Skin of body (tissue), 1 donor: ENCODE measurements at regions not wholly inside any gene's neighbourhood (a gene's known extent, or its start where the extent isn't known, plus 50 kb on each side); places are given as distances from the start of the nearest gene placed in this dataset.

Source experiments
- DNase-seq: peaks from one replicate; lab custom pipeline; 2025; lab: John Stamatoyannopoulos, UW

- DNase-seq: no peak
Measured at GRCh38 chr3:135736740-135737139, 228.8 kb upstream of the PPP2R3A start.

DNA sequence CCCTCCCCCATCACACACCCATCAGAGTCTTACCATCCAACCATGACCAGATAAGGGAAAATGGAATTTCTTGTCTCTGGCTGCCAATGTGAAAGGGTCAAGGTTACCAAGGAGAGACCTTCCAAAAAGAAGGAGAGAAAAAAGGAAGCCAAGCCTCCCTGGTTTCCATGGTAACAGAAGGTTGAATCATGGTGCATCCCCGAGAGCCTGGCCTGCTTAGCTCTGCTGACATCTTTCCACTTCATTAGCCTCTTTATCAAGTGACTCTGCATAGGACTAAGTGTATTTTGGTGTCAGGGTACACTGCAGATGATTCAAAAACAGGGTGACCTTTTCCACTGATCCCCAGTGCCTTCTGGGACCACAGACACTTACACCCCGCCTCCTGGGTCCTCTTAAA is 225.7 kb upstream of the PPP2R3A start:
- no peak for DNase-seq

DNA sequence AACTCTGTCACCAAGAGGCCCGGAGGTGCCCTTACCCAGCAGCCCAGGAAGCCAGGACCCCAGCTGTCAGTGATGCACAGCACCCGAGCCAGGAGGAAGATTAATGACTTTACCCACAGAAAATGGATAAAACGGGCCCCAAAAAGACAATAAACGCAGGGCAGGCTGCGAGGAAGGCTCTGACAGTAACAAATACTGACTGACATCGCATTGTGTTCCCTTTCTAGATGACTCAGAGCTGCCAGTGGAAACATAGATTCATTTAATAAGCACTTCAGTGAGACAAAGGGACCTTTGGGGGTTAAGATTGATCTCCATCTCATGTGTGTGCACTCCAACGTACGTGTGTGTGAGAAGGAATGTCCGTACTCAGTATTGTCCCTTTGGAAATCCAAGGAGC is 225.3 kb upstream of the PPP2R3A start:
- DNase-seq: no peak

GRCh38 chr3:135740751-135741150 is 224.8 kb upstream of the PPP2R3A start:
- no peak for DNase-seq

DNA sequence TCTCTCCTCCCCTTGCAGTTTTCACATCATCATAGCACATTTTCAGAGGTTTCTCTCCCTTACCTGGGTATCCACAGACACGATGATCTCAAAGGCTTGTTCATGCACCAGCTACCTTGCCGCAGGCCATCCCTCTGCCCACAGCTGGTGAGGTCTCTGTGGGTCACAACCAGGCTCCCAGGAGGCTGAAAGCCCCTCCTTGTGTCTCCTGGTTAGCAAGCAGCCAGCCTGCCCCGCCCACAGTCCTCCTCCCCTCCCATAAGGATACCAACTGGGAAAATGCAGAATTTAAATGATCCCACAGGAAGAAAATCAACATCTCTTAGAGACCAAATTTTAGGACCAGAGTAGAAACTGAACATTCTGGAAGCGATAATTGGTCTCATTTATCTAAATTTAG is 213.5 kb upstream of the PPP2R3A start:
- DNase-seq: no peak

DNA sequence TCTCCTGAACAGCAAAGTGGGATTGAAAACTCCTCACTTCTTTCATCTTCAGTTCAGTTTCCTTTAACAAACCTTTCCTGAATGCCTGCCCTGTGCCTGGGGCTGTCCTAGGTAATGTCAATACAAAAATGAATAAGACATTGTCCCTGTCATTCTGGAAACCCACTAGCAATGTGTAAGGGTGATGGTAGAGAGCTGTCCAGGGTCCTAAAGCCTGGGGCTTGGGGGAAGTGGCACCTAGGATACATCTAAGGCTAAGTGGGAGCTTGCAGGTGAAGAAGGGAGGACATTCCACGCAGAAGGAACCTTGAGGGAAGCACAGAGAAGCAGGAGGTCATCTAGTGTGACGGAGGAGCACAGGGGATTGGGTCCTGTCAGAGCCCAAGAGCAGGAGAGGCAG is 212.7 kb upstream of the PPP2R3A start:
- DNase-seq: no peak

DNA sequence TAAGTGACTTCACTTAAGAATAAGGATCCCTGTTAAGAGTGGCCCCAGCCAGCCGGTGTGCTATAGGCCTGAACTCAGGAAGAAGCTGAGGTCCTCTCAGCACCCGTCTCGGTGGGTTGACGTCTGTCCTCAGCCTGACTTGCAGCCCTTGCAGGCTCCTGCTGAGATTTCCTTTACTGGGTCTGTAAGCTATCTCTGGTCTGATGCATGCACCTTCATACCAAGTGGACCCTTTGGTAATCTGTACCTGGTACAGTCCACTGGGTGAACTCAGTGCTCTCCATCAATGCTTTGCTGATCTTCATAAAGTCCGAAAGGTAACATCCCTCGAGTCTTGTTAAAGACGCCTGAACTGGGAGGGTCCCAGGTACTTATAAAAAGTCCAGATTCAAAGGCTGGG is 212.0 kb upstream of the PPP2R3A start:
- DNase-seq: no peak

- no peak for DNase-seq
Measured at GRCh38 chr3:135755330-135756105, 210.0 kb upstream of the PPP2R3A start.

DNA sequence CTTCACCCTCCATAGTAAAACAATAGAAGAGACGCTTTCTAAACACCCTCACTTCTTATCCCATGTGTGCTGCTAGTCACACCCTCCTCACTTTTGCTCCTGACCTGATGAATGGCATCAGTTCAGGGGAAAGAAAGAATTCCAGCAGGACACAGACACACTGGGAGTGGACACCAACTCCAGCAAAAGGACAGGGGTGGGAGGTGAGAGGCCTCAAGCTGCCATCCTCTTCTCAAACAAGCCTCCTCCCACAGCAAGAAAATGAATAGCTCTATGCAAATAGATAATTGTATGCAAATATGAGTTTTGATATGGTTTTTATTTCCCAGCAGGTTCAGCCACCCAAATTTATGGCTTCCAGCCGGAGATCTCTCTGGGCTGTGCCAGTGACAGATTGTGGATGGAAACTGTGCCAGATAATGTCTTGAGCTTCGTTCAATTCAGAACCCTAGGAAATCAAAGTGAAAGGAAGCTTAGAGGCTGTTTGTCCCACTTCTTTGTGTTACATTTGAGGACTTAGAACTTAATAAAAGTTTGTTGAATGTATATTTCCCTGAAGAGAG is 209.3 kb upstream of the PPP2R3A start:
- DNase-seq: no peak

DNA sequence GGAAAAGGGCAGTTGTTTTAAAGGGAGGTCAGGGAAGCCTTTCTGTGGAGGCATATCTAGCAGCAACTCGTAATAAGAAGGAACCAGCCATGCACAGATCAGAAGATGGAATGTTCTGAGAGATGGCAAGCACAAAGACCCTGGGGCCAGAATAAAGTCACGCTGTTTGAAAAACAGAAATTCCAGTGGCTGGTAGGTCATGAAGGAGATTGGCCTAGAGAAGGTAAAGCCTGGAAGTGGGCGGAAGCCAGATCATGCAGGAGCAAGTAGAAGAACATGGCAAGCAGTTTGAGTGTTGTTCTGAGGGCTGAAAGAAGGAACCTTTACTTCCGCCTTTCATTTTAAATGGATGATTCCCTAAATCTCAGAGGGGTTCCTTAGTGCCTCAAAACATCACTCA is 208.1 kb upstream of the PPP2R3A start:
- DNase-seq: no peak

DNA sequence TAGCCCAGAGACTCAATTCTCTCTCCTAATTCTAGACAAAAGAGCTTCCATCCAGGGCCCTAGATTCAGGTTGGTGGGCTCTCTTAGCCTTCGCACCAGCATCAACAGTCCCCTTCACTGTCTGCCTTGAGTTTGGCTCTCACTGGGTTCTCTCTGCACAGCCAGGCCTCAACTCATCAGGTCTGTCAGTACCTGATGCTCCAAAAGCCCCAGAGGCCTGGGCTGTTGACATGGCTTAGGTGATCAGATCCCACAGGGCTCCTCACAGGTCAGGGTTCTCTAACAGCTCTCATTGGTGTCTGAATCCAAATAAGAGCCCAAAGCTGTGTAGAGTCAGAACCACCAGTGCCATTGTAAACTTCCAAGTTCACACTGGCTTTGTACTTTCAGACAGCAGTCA is 206.6 kb upstream of the PPP2R3A start:
- DNase-seq: no peak

DNA sequence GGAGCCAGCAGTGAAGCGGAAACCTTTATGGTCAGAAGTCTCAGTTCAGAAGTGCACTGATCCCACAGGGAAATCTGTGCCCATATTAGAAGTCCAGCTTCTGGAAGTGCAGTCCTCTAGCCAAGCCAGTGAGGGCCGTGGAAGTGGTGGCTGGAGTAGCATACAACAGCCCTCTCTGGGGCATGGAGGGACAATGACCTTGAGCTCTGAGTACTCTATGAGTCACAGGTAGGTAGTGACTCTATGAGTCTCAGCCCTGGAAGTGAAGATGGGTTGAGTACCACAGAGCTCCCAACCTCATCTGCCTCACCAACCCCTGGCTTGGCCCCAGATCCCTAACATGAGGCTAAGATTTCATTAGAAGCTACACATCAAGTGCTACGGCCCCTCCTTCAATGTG is 205.9 kb upstream of the PPP2R3A start:
- DNase-seq: no peak

- DNase-seq: no peak
Measured at GRCh38 chr3:135760581-135760980, 204.9 kb upstream of the PPP2R3A start.

DNA sequence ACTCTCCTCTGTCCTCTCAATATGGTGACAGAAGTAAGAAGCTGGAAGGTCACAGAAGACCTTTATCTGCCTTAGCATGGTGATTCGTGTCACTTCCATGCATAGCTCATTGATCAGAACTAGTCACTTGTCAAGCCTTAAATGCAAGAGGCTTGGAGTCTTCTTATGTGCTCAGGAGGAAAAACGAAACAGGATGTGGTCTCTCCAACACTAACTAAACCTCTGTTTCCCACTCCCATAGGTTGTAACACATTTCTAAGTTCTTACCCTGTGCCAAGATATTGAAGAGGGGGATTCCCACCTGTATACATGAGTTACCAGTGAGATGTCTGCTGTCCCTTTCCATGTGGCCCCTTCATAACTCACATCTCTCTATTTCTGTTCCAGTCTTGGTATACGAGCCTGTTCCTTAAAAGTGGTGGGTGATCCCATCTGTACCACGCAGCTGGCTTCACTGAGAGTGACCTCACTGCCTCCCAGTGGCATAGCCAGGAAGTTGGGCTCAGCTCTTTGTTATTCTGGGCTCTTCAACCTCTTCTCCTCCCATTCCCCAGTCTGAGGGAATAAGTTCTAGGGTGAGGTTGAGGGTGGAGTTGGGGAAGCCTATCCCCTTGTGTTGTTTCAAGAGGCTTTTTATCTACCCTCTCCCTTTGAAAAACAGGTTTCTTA is 203.2 kb upstream of the PPP2R3A start:
- no peak for DNase-seq

DNA sequence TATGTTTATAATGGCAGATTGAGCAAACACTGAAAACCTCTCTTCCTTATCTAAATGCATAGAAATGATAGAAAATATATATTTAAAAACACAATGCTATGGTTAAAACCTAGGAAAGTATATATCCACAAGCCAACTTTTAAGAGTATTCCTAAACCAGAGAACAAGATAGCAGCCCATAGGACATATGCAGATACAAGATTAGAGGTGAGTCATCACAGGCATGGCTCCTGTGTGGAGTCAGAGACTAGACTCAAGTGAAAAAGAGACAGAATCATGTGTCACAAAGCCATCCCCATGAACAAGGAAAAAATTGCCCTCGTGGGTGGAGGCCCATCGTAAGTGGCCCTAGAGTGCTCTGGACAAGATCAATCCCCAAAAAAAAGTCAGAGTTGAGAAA is 199.4 kb upstream of the PPP2R3A start:
- no peak for DNase-seq

DNA sequence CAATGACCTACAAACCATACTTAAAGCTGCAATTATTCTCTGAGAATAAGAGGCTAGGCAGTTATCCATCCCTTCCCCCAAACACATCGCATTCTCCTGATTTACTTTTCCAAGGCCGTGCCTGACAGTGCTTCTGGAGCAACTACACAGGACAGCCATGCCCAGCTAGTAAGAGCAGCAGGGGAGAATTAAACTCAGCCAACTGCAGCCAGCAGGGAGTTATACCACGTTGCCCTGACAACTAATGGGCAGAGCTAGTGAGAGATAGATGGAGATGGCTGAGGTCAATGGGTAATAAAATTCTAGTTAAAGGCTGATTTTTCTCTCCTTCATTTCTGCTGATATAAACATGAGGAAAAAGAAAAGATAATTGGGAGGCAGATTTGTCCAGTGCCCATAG is 193.8 kb upstream of the PPP2R3A start:
- DNase-seq: no peak

DNA sequence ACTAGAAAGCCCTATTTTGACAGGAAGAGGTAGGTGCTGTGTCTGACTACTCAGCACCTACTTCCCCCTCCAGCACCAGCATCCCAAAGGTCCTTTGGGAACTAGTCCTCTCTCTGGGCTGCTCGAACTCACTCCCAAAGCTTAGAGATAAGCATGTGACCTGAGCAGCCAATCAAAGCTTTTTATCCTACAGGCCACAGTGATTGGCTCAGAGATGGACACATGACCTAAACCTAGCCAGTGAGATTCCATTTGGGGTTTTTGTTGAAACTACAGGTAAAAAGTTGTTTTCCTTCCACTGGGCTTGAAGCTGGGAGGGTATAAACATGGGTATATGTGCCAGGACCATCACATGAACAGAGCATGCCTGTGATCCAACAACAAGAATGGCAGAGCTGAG is 186.5 kb upstream of the PPP2R3A start:
- no peak for DNase-seq

DNA sequence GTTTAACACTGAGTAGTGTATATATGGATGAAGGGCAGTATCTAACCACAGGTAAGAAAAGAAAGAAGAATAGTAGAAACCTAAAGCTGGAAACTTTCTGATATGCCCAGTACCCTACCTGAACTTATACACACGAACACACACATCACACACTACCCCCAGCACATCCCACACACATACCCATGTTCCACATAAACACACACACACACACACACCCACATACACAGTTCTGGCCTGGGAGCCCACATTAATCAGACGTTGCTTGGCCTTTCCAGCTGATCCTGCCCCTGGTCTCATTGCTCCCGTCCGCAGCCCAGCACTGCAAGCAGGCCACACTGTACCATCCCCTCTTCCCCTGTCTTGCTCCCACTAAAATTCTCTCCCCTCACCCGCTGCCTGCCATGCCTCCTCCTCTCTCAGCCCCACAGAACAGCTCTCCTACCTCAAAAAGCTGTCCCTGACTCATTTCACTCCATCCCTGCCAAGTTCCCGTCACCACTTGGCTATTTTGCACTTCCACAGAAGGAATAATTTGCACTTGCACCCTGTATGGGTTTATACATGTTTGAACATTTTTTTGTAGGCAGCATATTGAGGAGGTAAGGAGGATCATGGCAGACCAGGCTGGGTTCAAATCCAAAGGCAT is 185.8 kb upstream of the PPP2R3A start:
- DNase-seq: no peak

- DNase-seq: no peak
Measured at GRCh38 chr3:135781026-135781815, 184.3 kb upstream of the PPP2R3A start.

GRCh38 chr3:135784557-135784956 is 181.0 kb upstream of the PPP2R3A start:
- DNase-seq: no peak

DNA sequence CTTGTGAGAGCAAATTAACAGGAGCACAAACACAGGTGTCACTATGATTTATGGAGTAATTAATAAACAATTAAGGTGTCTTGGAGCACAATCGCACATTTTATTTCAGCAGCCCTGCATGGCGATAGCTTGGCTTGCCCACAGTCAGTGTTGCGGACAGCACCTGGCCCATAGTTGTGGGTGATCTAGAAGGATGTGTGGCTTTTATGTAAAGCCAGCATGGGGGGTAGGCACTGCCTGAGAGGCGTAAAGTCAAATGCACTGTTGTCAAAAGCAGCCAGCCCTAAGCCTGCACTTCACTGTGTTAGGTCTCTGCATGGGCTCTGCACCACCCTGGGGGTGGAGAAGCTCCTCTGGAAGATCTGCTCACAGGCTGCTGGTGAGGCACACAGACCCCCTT is 177.4 kb upstream of the PPP2R3A start:
- no peak for DNase-seq

DNA sequence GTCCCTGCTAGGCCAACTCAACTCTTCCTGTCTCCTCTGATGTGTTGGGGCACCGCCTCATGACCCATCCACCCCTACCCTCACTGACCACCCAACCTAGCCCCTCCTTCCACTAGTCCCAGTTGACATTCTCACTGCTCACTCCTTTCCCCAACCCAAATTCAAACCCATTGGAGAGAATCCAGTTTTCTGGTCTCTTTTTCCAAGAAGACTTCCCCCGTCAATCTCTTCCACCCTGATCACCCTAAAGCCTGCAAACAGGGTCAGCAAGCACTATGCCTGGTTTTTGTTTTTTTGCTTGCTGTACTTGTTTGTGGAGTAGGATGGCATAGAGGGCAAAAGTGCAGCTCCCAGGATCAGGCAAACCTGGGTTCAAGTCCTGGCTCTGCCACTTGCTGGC is 176.6 kb upstream of the PPP2R3A start:
- DNase-seq: no peak
